Fibroblast of lung (primary cell): ENCODE measurements at regions not wholly inside any gene's neighbourhood (a gene's known extent, or its start where the extent isn't known, plus 50 kb on each side); places are given as distances from the start of the nearest gene placed in this dataset.

Experiments
- DNase-seq, 2 donors: peaks; one replicate each; pipeline versions ENCODE4 v3.0.0 to v3.0.0-alpha.2; 2010; ENCODE audit warnings: low read depth in 2 of 2
- H2AFZ ChIP-seq: 2 replicates; pipeline ENCODE4 v1.5.1; 2012; ENCODE audit warnings: low read length, control low read depth, inconsistent platforms
- H3K27ac ChIP-seq: 2 replicates; pipeline ENCODE4 v1.5.1; 2011; ENCODE audit warnings: low read length, control low read depth; ENCODE audit not compliant: insufficient read depth
- H3K27me3 ChIP-seq: 2 replicates; pipeline ENCODE4 v1.5.1; 2011; ENCODE audit warnings: mild to moderate bottlenecking, low read length; ENCODE audit not compliant: control insufficient read depth, insufficient read depth
- H3K36me3 ChIP-seq: 2 replicates; pipeline ENCODE4 v1.5.1; 2011; ENCODE audit warnings: low read length; ENCODE audit not compliant: control insufficient read depth, insufficient read depth
- H3K4me1 ChIP-seq: 2 replicates; pipeline ENCODE4 v1.5.1; 2011; ENCODE audit warnings: low read length; ENCODE audit not compliant: control insufficient read depth, insufficient read depth; ENCODE audit errors: extremely low read depth
- H3K4me2 ChIP-seq: 2 replicates; pipeline ENCODE4 v1.5.1; 2011; ENCODE audit warnings: low read length, control low read depth; ENCODE audit not compliant: insufficient read depth; ENCODE audit errors: extremely low read depth
- H3K4me3 ChIP-seq, 4 experiments: fragments of 200-600 bp in 1 of 4; sonication (generic) in 1 of 4; replicated peaks in 1 of 4; 2 replicates each; pipeline ENCODE4 v1.5.1; 2011 to 2016; ENCODE audit warnings: low read length in 4 of 4, low read depth in 3 of 4, mild to moderate bottlenecking in 3 of 4, control low read depth in 2 of 4, inconsistent platforms in 1 of 4, mixed read lengths in 1 of 4; ENCODE audit not compliant: insufficient read depth in 1 of 4; ENCODE audit errors: control extremely low read depth in 1 of 4
- H3K79me2 ChIP-seq: 2 replicates; pipeline ENCODE4 v1.5.1; 2012; ENCODE audit warnings: mild to moderate bottlenecking, low read length, inconsistent platforms; ENCODE audit not compliant: control insufficient read depth, insufficient read depth
- H3K9ac ChIP-seq: 2 replicates; pipeline ENCODE4 v1.5.1; 2011; ENCODE audit warnings: mild to moderate bottlenecking, low read length, control low read depth; ENCODE audit not compliant: insufficient read depth
- H3K9me3 ChIP-seq: 2 replicates; pipeline ENCODE4 v1.5.1; 2012; ENCODE audit warnings: low read depth, low read length; ENCODE audit not compliant: control insufficient read depth, insufficient read depth
- H4K20me1 ChIP-seq: 2 replicates; pipeline ENCODE4 v1.5.1; 2011; ENCODE audit warnings: low read length; ENCODE audit not compliant: control insufficient read depth, insufficient read depth; ENCODE audit errors: extremely low read depth
- CTCF ChIP-seq, 2 donors: IDR thresholded peaks in 1 of 2; conservative IDR thresholded peaks in 1 of 2; 1 replicate in 1 of 2; 2 replicates in 1 of 2; pipeline ENCODE4 v1.5.1; 2011 to 2012; ENCODE audit warnings: low read length in 2 of 2, control low read depth in 1 of 2, inconsistent platforms in 1 of 2, low read depth in 1 of 2, mild to moderate bottlenecking in 1 of 2
- EZH2 ChIP-seq: IDR thresholded peaks from 2 replicates; pipeline ENCODE4 v1.5.1; 2012; ENCODE audit warnings: low read length, control low read depth, mild to moderate bottlenecking; ENCODE audit errors: missing control alignments

GRCh38 chr5:57566914-57567313 lies 84.3 kb upstream of the ACTBL2 start:
- Histone ChIP-seq H3K79me2 (no peaks in the 10 kb centered on the region), H2AFZ (no peak overlapping the region), H3K4me2 (no peak overlapping the region), H3K27ac (no peak overlapping the region), H3K36me3 (no peaks in the 10 kb centered on the region), H3K4me1 (no peaks in the 10 kb centered on the region), H3K9ac (no peak overlapping the region), H3K27me3 (no peaks in the 10 kb centered on the region), H4K20me1 (no peaks in the 10 kb centered on the region), H3K9me3 (no peaks in the 10 kb centered on the region), H3K4me3 (no peak overlapping the region)
- TF ChIP-seq EZH2 (no peak), CTCF (conservative IDR thresholded peaks at IDR 0.05 in 1 of 2, IDR thresholded peaks at IDR 0.05 in 1 of 2; ENCODE audit: low read depth in 1 of 2, low read length in 2 of 2) (no peak)
- peak; percentile 72 to 77 for DNase-seq

- Histone ChIP-seq H2AFZ (no peak overlapping the region), H3K4me1 (no peaks in the 10 kb centered on the region), H3K27me3 (no peaks in the 10 kb centered on the region), H3K36me3 (no peaks in the 10 kb centered on the region), H3K27ac (no peak overlapping the region), H3K9me3 (no peaks in the 10 kb centered on the region), H3K4me2 (no peak overlapping the region), H3K9ac (no peak overlapping the region), H4K20me1 (no peaks in the 10 kb centered on the region), H3K4me3 (no peak overlapping the region), H3K79me2 (no peaks in the 10 kb centered on the region)
- no peak for DNase-seq
- no peak for TF ChIP-seq CTCF (conservative IDR thresholded peaks at IDR 0.05 in 1 of 2, IDR thresholded peaks at IDR 0.05 in 1 of 2; ENCODE audit: low read depth in 1 of 2, low read length in 2 of 2)
- no peak for TF ChIP-seq EZH2
Measured at GRCh38 chr5:57561231-57561842, 78.7 kb upstream of the ACTBL2 start.

GRCh38 chr5:57559110-57559635 lies 76.6 kb upstream of the ACTBL2 start:
- no peaks in the 10 kb centered on the region for H3K79me2 ChIP-seq
- DNase-seq: peak in 1 of 2 donors; percentile 19
- H4K20me1 ChIP-seq: no peaks in the 10 kb centered on the region
- H3K9ac ChIP-seq: no peak overlapping the region
- no peak overlapping the region for H2AFZ ChIP-seq
- TF ChIP-seq EZH2 (no peak), CTCF (conservative IDR thresholded peaks at IDR 0.05 in 1 of 2, IDR thresholded peaks at IDR 0.05 in 1 of 2; ENCODE audit: low read depth in 1 of 2, low read length in 2 of 2) (no peak)
- no peaks in the 10 kb centered on the region for H3K36me3 ChIP-seq
- no peaks in the 10 kb centered on the region for H3K9me3 ChIP-seq
- H3K4me2 ChIP-seq: no peak overlapping the region
- H3K27ac ChIP-seq: no peak overlapping the region
- H3K27me3 ChIP-seq: no peaks in the 10 kb centered on the region
- H3K4me1 ChIP-seq: no peaks in the 10 kb centered on the region
- no peak overlapping the region for H3K4me3 ChIP-seq
